Esophagus muscularis mucosa (tissue), 4 donors: ENCODE measurements at regions not wholly inside any gene's neighbourhood (a gene's known extent, or its start where the extent isn't known, plus 50 kb on each side); places are given as distances from the start of the nearest gene placed in this dataset.

Experiments
- DNase-seq: peaks from one replicate; pipeline ENCODE4 v3.0.0-alpha.2; 2017; ENCODE audit errors: extremely low spot score
- H3K27ac ChIP-seq, 4 donors: fragments of 200-600 bp; sonication (generic); replicated peaks in 1 of 4; 1 replicate in 3 of 4; 2 replicates in 1 of 4; pipeline ENCODE4 v1.5.1; 2016 to 2019; ENCODE audit warnings: mild to moderate bottlenecking in 1 of 4
- H3K27me3 ChIP-seq, 4 donors: fragments of 200-600 bp; sonication (generic); one replicate each; pipeline versions ENCODE4 v1.5.1 to v1.6.0; 2016 to 2019
- H3K36me3 ChIP-seq, 4 donors: fragments of 200-600 bp; sonication (generic); one replicate each; pipeline ENCODE4 v1.5.1; 2016 to 2019
- H3K4me1 ChIP-seq, 4 donors: fragments of 200-600 bp; sonication (generic); one replicate each; pipeline ENCODE4 v1.5.1; 2016 to 2019
- H3K4me3 ChIP-seq, 4 donors: fragments of 200-600 bp; sonication (generic); 1 replicate in 2 of 4; 2 replicates in 2 of 4; pipeline ENCODE4 v1.5.1; 2016 to 2019; ENCODE audit warnings: mild to moderate bottlenecking in 4 of 4, moderate library complexity in 1 of 4
- H3K9me3 ChIP-seq, 4 donors: fragments of 200-600 bp; sonication (generic); 1 replicate in 3 of 4; 2 replicates in 1 of 4; pipeline ENCODE4 v1.5.1; 2016 to 2019
- EP300 ChIP-seq: sonication (generic); formaldehyde crosslinking; IDR thresholded peaks from one replicate; pipeline ENCODE4 v1.6.1; 2017; ENCODE audit warnings: antibody characterized with exemption
- POLR2A ChIP-seq: fragments of 450-650 bp; IDR thresholded peaks from one replicate; pipeline ENCODE4 v1.6.1; 2017; ENCODE audit warnings: antibody characterized with exemption, moderate library complexity, mild to moderate bottlenecking, low read depth
- POLR2AphosphoS5 ChIP-seq, 2 donors: sonication (generic); formaldehyde crosslinking; IDR thresholded peaks; one replicate each; pipeline ENCODE4 v1.6.1; 2017; ENCODE audit warnings: antibody characterized with exemption in 2 of 2
- WGBS: methylation state at CpG from one replicate; pipeline ENCODE4 v1.1.5; 2018; 5-methylcytosine and 5-hydroxymethylcytosine counted together
- intact Hi-C: fragments of 100-400 bp; cut with DNase I; formaldehyde crosslinking; loops from one replicate; pipeline ENCODE4 v1.15.1; 2023
- TF ChIP-seq, protein P1 (sequence below), 3 experiments: fragments of 200-600 bp in 2 of 3; fragments of 450-650 bp in 1 of 3; sonication (generic) in 2 of 3; IDR thresholded peaks; one replicate each; pipeline ENCODE4 v1.5.1; 2017 to 2019; ENCODE audit warnings: antibody characterized with exemption in 3 of 3, mild to moderate bottlenecking in 2 of 3, moderate library complexity in 1 of 3

GRCh38 chr9:82149501-82149946, 161.0 kb downstream of the SPATA31D1 start:
- 83% methylated on average over 4 of the region's 4 CpGs for WGBS
- TF ChIP-seq, protein P1, sequence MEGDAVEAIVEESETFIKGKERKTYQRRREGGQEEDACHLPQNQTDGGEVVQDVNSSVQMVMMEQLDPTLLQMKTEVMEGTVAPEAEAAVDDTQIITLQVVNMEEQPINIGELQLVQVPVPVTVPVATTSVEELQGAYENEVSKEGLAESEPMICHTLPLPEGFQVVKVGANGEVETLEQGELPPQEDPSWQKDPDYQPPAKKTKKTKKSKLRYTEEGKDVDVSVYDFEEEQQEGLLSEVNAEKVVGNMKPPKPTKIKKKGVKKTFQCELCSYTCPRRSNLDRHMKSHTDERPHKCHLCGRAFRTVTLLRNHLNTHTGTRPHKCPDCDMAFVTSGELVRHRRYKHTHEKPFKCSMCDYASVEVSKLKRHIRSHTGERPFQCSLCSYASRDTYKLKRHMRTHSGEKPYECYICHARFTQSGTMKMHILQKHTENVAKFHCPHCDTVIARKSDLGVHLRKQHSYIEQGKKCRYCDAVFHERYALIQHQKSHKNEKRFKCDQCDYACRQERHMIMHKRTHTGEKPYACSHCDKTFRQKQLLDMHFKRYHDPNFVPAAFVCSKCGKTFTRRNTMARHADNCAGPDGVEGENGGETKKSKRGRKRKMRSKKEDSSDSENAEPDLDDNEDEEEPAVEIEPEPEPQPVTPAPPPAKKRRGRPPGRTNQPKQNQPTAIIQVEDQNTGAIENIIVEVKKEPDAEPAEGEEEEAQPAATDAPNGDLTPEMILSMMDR (IDR thresholded peaks at IDR 0.05): no peak
- TF ChIP-seq EP300: no peak
- TF ChIP-seq POLR2A: no peak
- no peak for TF ChIP-seq POLR2AphosphoS5 (IDR thresholded peaks at IDR 0.05)
- intact Hi-C loops: no loop called here
- H3K4me3 ChIP-seq: no peak overlapping the region
- no peaks in the 10 kb centered on the region for H3K36me3 ChIP-seq
- DNase-seq: no peak
- peaks cover 0 to 6% (median 4%) of the 10 kb centered on the region in 4 donors for H3K4me1 ChIP-seq
- H3K9me3 ChIP-seq: no peaks in the 10 kb centered on the region
- no peaks in the 10 kb centered on the region for H3K27me3 ChIP-seq
- no peak overlapping the region for H3K27ac ChIP-seq

DNA sequence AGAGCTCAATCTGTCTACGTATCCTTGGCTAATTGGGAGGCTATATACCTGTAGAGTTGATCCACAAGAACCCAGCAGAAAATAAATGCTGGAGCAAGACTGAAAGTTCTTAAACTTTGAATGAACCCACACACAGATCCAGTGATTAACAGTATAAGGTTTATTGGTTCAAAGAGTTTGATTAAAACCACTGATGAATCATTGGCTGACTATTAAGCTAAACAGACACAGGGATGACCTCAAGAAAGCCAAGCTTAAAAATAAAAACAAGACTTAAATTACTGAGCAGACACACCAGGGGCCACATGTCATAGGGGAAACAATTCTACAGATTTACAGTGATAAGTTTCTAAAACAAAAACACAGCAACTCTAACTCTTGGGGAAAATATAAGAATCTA, 163.6 kb downstream of the SPATA31D1 start:
- Histone ChIP-seq H3K27me3 (no peaks in the 10 kb centered on the region), H3K4me1 (peaks cover 0 to 6% (median 4%) of the 10 kb centered on the region in 4 donors), H3K9me3 (no peaks in the 10 kb centered on the region), H3K27ac (no peak overlapping the region), H3K4me3 (no peak overlapping the region), H3K36me3 (no peaks in the 10 kb centered on the region)
- DNase-seq: no peak
- intact Hi-C loops: no loop called here
- no peak for TF ChIP-seq EP300
- no peak for TF ChIP-seq POLR2A
- no peak for TF ChIP-seq POLR2AphosphoS5 (IDR thresholded peaks at IDR 0.05)
- TF ChIP-seq, protein P1 (IDR thresholded peaks at IDR 0.05): no peak
- 100% methylated on average over 1 of the region's 1 CpG for WGBS

DNA sequence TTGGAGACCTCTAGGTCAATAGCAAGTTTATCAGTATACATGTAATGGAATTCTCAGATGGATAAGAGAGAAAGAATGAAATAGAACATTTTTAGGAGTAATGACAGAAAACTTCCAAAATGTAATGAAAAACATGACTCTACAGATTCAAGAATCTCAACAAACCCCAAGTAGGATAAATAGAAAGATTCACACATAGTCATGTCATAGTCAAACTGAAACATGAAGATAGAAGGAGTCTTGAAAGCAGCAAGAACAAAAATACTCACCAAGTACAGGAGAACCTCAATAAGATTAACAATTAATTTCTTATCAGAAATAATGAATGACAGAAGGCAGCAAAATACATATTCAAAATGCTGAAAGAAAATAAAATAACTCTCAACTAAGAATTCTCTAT, 164.5 kb downstream of the SPATA31D1 start:
- H3K36me3 ChIP-seq: no peaks in the 10 kb centered on the region
- H3K4me3 ChIP-seq: no peak overlapping the region
- H3K27me3 ChIP-seq: no peaks in the 10 kb centered on the region
- peaks cover 0 to 6% (median 4%) of the 10 kb centered on the region in 4 donors for H3K4me1 ChIP-seq
- intact Hi-C loops: no loop called here
- no peak overlapping the region for H3K27ac ChIP-seq
- DNase-seq: no peak
- TF ChIP-seq EP300: no peak
- TF ChIP-seq POLR2AphosphoS5 (IDR thresholded peaks at IDR 0.05): no peak
- TF ChIP-seq, protein P1 (IDR thresholded peaks at IDR 0.05): no peak
- no peak for TF ChIP-seq POLR2A
- H3K9me3 ChIP-seq: no peaks in the 10 kb centered on the region

DNA sequence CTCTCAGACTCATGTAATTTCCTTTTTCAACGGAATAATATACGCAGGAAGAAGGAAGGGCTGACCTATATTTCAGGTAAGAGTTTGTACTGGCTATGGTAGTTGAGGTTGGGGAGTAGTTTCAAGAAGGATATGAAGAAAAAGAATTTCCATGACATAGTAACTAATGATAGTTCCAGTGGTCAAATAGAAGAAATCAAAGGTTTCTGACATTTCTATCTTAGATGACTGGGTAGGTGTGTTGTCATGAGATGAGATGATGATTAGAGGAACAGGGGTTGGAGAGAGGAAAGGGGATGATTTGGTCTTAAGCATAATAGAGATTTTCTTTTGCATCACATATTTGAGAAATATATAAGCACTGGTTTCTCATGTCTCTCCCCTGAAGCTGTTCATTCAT, 166.0 kb downstream of the SPATA31D1 start:
- Histone ChIP-seq H3K4me1 (no peaks in the 10 kb centered on the region), H3K4me3 (no peak overlapping the region), H3K27me3 (no peaks in the 10 kb centered on the region), H3K9me3 (no peaks in the 10 kb centered on the region), H3K36me3 (no peaks in the 10 kb centered on the region), H3K27ac (no peak overlapping the region)
- 82% methylated on average over 2 of the region's 2 CpGs for WGBS
- no peak for DNase-seq
- intact Hi-C loops: no loop called here
- TF ChIP-seq POLR2AphosphoS5 (IDR thresholded peaks at IDR 0.05) (no peak), EP300 (no peak)

- WGBS: 89% methylated on average over 3 of the region's 3 CpGs
- Histone ChIP-seq H3K4me1 (no peaks in the 10 kb centered on the region), H3K4me3 (no peak overlapping the region), H3K27ac (no peak overlapping the region), H3K36me3 (no peaks in the 10 kb centered on the region), H3K9me3 (no peaks in the 10 kb centered on the region), H3K27me3 (no peaks in the 10 kb centered on the region)
- TF ChIP-seq POLR2A (no peak), POLR2AphosphoS5 (IDR thresholded peaks at IDR 0.05) (no peak), EP300 (no peak)
- TF ChIP-seq, protein P1 (IDR thresholded peaks at IDR 0.05): no peak
- DNase-seq: no peak
- intact Hi-C loops: no loop called here
Observed at GRCh38 chr9:82161876-82162275, 173.3 kb downstream of the SPATA31D1 start.
